Stimulated activated effector memory CD8-positive, alpha-beta T cell treated with anti-CD3 and anti-CD28 coated beads, Interleukin-12 subunit alpha, Interleukin-12 subunit beta, amount 100 ng/mL, for 72 hours (primary cell): ENCODE measurements at regions not wholly inside any gene's neighbourhood (a gene's known extent, or its start where the extent isn't known, plus 50 kb on each side); places are given as distances from the start of the nearest gene placed in this dataset.
A peak's percentile ranks its signal among the peaks of the same experiment; 100 is the strongest.

Experiments
- ATAC-seq: fragments of 150-1000 bp; cut with Tn5 transposase; 2 replicates; pipeline ENCODE4 v1.10.0; 2021
- DNase-seq, 2 donors: peaks; one replicate each; pipeline ENCODE4 v3.0.0; 2021 to 2022; ENCODE audit warnings: low spot score in 2 of 2
- H3K27ac Mint-ChIP-seq: one replicate; pipeline ENCODE4 v1.8.0; 2022; ENCODE audit warnings: mild to moderate bottlenecking, mixed read lengths
- H3K36me3 Mint-ChIP-seq: one replicate; pipeline ENCODE4 v1.8.0; 2022; ENCODE audit warnings: mild to moderate bottlenecking, mixed read lengths
- H3K4me1 Mint-ChIP-seq: one replicate; pipeline ENCODE4 v1.8.0; 2022; ENCODE audit warnings: mixed read lengths
- H3K4me3 Mint-ChIP-seq: one replicate; pipeline ENCODE4 v1.8.0; 2022; ENCODE audit warnings: mild to moderate bottlenecking, mixed read lengths
- H3K9me3 Mint-ChIP-seq: one replicate; pipeline ENCODE4 v1.8.0; 2022; ENCODE audit warnings: mixed read lengths

GRCh38 chr4:10311939-10312338, 145.3 kb downstream of the ZNF518B start:
- ATAC-seq: no peak
- no peak overlapping the region for H3K27ac Mint-ChIP-seq

DNA sequence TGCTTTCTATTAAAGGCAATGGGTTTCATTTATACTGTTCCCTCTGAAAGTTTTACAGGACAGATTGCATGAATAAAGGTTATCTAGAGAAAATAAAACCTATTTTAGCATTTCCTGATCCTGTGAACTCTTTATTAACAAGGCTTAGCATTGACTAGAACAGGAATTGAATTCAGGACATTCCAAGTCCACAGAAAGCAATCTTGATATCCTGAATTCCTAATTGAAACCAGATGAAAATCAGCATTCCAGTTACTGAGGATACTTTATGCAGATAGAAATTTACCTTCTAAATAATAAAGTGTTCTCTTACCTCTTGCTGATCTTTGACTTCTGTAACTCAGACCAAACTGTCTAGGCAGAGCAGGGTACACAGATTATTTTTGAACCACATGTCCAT, 151.4 kb downstream of the ZNF518B start:
- Mint-ChIP-seq H3K4me1 (no peaks in the 10 kb centered on the region), H3K4me3 (no peak overlapping the region), H3K9me3 (no peaks in the 10 kb centered on the region), H3K27ac (no peak overlapping the region), H3K36me3 (no peaks in the 10 kb centered on the region)
- no peak for DNase-seq
- no peak for ATAC-seq

More at GRCh38 chr4:10311939-10312338, 145.3 kb downstream of the ZNF518B start:
- no peaks in the 10 kb centered on the region for H3K9me3 Mint-ChIP-seq
- DNase-seq: no peak
- H3K36me3 Mint-ChIP-seq: no peaks in the 10 kb centered on the region
- H3K4me1 Mint-ChIP-seq: no peaks in the 10 kb centered on the region
- no peak overlapping the region for H3K4me3 Mint-ChIP-seq

- H3K4me1 Mint-ChIP-seq: no peaks in the 10 kb centered on the region
- no peak overlapping the region for H3K27ac Mint-ChIP-seq
- H3K4me3 Mint-ChIP-seq: no peak overlapping the region
- H3K9me3 Mint-ChIP-seq: no peaks in the 10 kb centered on the region
- ATAC-seq (no peak), DNase-seq (no peak)
- H3K36me3 Mint-ChIP-seq: no peaks in the 10 kb centered on the region
Observed at GRCh38 chr4:10303291-10303690, 153.9 kb downstream of the ZNF518B start.

DNA sequence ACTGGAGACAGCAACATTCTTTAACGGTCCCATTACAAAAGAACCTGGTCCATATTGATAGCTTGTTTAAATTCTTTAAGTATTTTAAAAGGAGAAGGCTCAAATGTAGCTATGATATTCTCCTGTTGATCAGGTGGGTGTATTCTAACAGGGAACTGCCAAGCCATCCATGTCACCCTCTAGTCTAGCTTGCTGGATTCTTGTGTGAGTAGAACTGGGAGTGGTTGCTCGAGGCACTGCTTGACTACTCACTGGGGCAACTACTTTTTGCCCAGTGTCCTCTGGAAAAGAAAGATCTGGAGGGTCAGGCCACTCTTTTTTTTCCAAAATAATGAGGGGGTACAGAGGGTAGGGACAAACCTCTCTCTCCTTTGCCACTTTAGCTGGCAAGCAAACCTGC, 155.1 kb downstream of the ZNF518B start:
- DNase-seq (no peak), ATAC-seq (no peak)
- no peaks in the 10 kb centered on the region for H3K9me3 Mint-ChIP-seq
- H3K4me1 Mint-ChIP-seq: no peaks in the 10 kb centered on the region
- H3K4me3 Mint-ChIP-seq: no peak overlapping the region
- no peaks in the 10 kb centered on the region for H3K36me3 Mint-ChIP-seq
- H3K27ac Mint-ChIP-seq: no peak overlapping the region

- DNase-seq (no peak), ATAC-seq (no peak)
- Mint-ChIP-seq H3K36me3 (no peaks in the 10 kb centered on the region), H3K4me3 (no peak overlapping the region), H3K9me3 (no peaks in the 10 kb centered on the region), H3K4me1 (no peaks in the 10 kb centered on the region), H3K27ac (no peak overlapping the region)
Observed at GRCh38 chr4:10299601-10300000, 157.6 kb downstream of the ZNF518B start.

- no peak for ATAC-seq
- Mint-ChIP-seq H3K4me3 (no peak overlapping the region), H3K4me1 (no peaks in the 10 kb centered on the region), H3K27ac (no peak overlapping the region), H3K9me3 (no peaks in the 10 kb centered on the region), H3K36me3 (no peaks in the 10 kb centered on the region)
- DNase-seq: no peak
Observed at GRCh38 chr4:10298681-10299080, 158.5 kb downstream of the ZNF518B start.

DNA sequence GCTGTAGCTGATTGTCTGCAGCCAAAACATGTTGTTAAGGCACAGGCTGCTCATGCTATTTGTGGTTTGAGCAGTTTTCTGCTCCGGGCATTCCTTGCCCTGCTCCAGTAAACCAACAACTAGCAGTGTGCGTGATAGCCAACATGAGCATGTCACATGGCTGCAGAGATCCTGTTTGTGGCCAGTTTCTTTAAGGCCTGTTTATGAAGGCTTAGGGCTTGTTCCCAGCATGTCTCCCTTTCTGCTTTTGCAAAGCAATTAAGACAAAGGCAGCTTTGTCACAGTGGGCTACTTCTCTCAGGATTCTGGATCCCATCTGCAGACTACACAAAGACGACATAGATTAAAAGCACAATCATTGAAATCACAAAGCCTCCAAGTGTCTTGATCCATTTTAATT, 160.5 kb downstream of the ZNF518B start:
- no peak overlapping the region for H3K27ac Mint-ChIP-seq
- H3K4me1 Mint-ChIP-seq: no peaks in the 10 kb centered on the region
- no peaks in the 10 kb centered on the region for H3K9me3 Mint-ChIP-seq
- H3K4me3 Mint-ChIP-seq: no peak overlapping the region
- H3K36me3 Mint-ChIP-seq: no peaks in the 10 kb centered on the region
- no peak for ATAC-seq
- DNase-seq: no peak

DNA sequence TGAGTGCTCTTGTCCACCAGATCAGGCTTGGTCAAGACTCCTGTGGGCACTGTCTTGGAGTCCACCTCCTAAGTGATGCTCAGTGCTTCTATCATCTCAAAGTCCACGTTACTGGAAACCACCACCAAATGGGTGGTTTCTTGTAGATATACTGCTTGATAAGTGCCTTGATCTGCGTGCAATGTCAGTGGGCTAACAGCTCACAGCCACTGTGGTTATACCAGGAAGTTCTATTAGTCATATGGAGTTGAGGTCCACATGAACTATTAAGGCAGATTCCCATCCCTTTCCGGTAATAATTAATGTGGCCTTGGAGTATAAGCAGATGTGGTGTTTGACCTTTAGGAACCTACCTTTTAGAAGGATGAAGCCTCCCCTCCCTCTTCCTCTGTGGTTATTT, 161.9 kb downstream of the ZNF518B start:
- ATAC-seq: no peak
- H3K36me3 Mint-ChIP-seq: no peaks in the 10 kb centered on the region
- no peak for DNase-seq
- no peaks in the 10 kb centered on the region for H3K9me3 Mint-ChIP-seq
- no peak overlapping the region for H3K4me3 Mint-ChIP-seq
- H3K4me1 Mint-ChIP-seq: no peaks in the 10 kb centered on the region
- H3K27ac Mint-ChIP-seq: no peak overlapping the region

DNA sequence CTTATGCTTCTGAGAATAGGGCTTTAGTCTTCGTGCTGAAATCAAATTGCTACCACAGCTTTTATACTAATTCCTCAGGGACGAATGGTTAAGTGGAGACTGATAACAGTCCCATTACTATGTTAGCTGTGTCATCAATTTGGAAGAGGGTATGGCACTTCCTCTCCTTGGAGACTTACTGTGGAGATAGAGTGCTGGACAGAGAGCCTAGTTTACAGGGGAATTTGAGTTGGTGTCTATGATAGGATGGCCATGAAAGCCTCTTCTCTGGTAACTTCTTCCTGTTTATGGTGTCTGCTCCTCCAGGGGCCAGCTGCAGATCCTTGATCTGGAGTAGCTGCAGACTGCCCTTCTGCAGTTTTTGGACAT, 167.7 kb downstream of the ZNF518B start:
- Mint-ChIP-seq H3K36me3 (no peaks in the 10 kb centered on the region), H3K9me3 (no peaks in the 10 kb centered on the region), H3K4me1 (no peaks in the 10 kb centered on the region), H3K4me3 (no peak overlapping the region), H3K27ac (no peak overlapping the region)
- no peak for ATAC-seq
- DNase-seq: no peak

- no peaks in the 10 kb centered on the region for H3K9me3 Mint-ChIP-seq
- H3K27ac Mint-ChIP-seq: no peak overlapping the region
- ATAC-seq (no peak), DNase-seq (no peak)
- no peaks in the 10 kb centered on the region for H3K36me3 Mint-ChIP-seq
- H3K4me3 Mint-ChIP-seq: no peak overlapping the region
- no peaks in the 10 kb centered on the region for H3K4me1 Mint-ChIP-seq
Observed at GRCh38 chr4:10288830-10289537, 168.2 kb downstream of the ZNF518B start.

GRCh38 chr4:10285028-10285427, 168.4 kb upstream of the WDR1 start:
- no peak overlapping the region for H3K27ac Mint-ChIP-seq
- no peak overlapping the region for H3K4me3 Mint-ChIP-seq
- no peak for ATAC-seq
- no peaks in the 10 kb centered on the region for H3K4me1 Mint-ChIP-seq
- H3K36me3 Mint-ChIP-seq: no peaks in the 10 kb centered on the region
- DNase-seq: no peak
- H3K9me3 Mint-ChIP-seq: no peaks in the 10 kb centered on the region

GRCh38 chr4:10283761-10284160, 167.2 kb upstream of the WDR1 start:
- H3K27ac Mint-ChIP-seq: no peak overlapping the region
- H3K4me1 Mint-ChIP-seq: no peaks in the 10 kb centered on the region
- no peaks in the 10 kb centered on the region for H3K9me3 Mint-ChIP-seq
- ATAC-seq: no peak
- no peaks in the 10 kb centered on the region for H3K36me3 Mint-ChIP-seq
- no peak overlapping the region for H3K4me3 Mint-ChIP-seq
- no peak for DNase-seq

DNA sequence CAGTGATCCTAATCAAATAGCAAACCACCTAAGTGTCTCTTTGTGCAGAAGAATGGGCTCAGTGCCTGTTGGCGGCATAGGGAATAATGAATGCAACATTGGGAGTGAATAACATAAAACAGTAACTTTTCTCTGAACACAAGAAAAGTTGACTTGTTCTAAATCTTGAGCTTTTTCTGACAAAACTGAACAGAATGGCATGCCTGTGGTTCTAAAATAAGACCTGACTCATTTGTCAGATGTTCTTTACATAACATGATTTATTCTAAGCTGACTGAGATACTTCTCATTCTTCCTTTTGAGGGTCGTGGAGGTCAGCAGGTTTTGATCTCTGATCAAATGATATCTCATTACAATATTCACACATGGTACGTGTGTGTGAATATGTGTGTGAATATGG, 165.4 kb upstream of the WDR1 start:
- DNase-seq: no peak
- no peaks in the 10 kb centered on the region for H3K9me3 Mint-ChIP-seq
- H3K4me1 Mint-ChIP-seq: no peaks in the 10 kb centered on the region
- H3K36me3 Mint-ChIP-seq: no peaks in the 10 kb centered on the region
- ATAC-seq: no peak
- H3K4me3 Mint-ChIP-seq: no peak overlapping the region
- no peak overlapping the region for H3K27ac Mint-ChIP-seq

DNA sequence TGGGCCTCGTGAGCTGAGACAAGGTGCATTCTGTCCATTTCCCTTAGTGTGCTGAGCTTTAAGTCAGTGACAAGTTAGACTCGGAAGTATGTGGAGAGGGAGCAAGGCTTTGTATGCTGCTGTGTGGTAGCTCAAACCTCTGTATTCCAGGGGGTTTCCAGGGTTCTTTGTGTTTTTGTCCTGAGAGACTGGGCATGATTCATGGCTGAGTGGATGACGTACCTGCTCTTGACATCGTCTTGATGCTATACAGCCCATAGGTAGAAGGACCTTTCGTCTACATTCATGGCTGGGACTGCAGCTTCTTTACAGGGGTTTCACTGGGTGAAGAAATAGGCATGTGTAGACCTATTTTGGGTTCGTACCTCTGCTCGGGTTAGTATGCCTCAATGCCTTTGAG, 162.7 kb upstream of the WDR1 start:
- ATAC-seq: no peak
- Mint-ChIP-seq H3K4me1 (no peaks in the 10 kb centered on the region), H3K9me3 (no peaks in the 10 kb centered on the region), H3K4me3 (no peak overlapping the region), H3K36me3 (no peaks in the 10 kb centered on the region), H3K27ac (no peak overlapping the region)
- no peak for DNase-seq

GRCh38 chr4:10278071-10278470, 161.5 kb upstream of the WDR1 start:
- ATAC-seq: no peak
- Mint-ChIP-seq H3K4me1 (no peaks in the 10 kb centered on the region), H3K27ac (no peak overlapping the region), H3K36me3 (no peaks in the 10 kb centered on the region), H3K9me3 (no peaks in the 10 kb centered on the region), H3K4me3 (no peak overlapping the region)
- DNase-seq: no peak

- H3K4me1 Mint-ChIP-seq: no peaks in the 10 kb centered on the region
- DNase-seq (no peak), ATAC-seq (peak; percentile 38)
- H3K9me3 Mint-ChIP-seq: no peaks in the 10 kb centered on the region
- H3K27ac Mint-ChIP-seq: no peak overlapping the region
- no peaks in the 10 kb centered on the region for H3K36me3 Mint-ChIP-seq
- no peak overlapping the region for H3K4me3 Mint-ChIP-seq
Observed at GRCh38 chr4:10276152-10276551, 159.6 kb upstream of the WDR1 start.

DNA sequence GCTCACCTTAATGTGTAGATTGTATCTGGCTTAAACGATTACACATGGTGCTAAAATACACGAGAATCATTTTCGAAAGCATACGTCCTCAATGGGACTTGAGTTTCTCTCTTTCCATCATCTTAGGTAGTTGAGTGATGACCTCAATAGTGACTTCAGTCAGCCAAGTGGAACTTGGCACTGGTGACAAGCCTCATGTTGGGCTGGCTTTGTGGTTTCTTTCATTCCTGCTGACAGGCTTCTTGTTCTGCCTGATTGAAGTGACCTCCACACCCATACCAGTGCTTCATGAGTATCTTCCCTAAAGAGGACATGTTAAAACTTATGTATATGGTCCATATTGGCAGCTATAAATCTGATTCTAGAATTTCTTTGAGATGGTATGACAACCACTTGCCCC, 159.1 kb upstream of the WDR1 start:
- no peaks in the 10 kb centered on the region for H3K9me3 Mint-ChIP-seq
- H3K36me3 Mint-ChIP-seq: no peaks in the 10 kb centered on the region
- ATAC-seq: no peak
- H3K4me1 Mint-ChIP-seq: no peaks in the 10 kb centered on the region
- DNase-seq: no peak
- H3K27ac Mint-ChIP-seq: no peak overlapping the region
- no peak overlapping the region for H3K4me3 Mint-ChIP-seq
